ENCODE measurements at regions not wholly inside any gene's neighbourhood (a gene's known extent, or its start where the extent isn't known, plus 50 kb on each side); places are given as distances from the start of the nearest gene placed in this dataset.

DNA sequence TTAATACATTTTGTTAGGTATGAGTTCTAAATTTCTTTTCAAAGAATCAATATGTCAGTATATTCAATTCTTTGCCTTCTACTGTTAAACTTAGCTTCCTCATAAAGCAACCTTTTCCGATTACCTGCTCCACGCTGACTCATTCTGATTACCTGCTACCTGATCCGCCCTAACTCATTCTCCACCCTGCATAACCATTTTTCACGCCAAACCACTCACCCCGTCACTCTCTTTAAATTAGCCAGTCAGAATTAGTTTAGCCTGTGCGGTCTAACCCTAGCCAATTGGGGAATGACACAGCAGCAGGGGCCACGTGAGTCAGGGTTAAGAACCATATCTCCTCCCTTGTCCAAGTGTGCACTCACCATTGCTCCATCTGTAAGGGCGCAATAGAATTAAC is 72.2 kb upstream of the FICD start:
- no peak for DNase-seq (ENCODE audit: low spot score in 2 of 2)
- TF ChIP-seq POLR2A (IDR thresholded peaks at IDR 0.05) = no peak
- no peak for TF ChIP-seq CTCF (IDR thresholded peaks at IDR 0.05)
- H3K4me3 ChIP-seq (ENCODE audit: low read depth, poor library complexity, severe bottlenecking) = no peak overlapping the region
- intact Hi-C loops (cut with DNase I; ENCODE audit: low total_unique reads) = no loop called here
- WGBS, 2 donors = 53 to 61% methylated on average over 8 of the region's 8 CpGs

- intact Hi-C loops (cut with DNase I; ENCODE audit: low total_unique reads) = no loop called here
Measured at GRCh38 chr12:108442067-108442466, 73.0 kb upstream of the FICD start.

GRCh38 chr12:108441549-108441948 is 73.5 kb upstream of the FICD start:
- TF ChIP-seq POLR2A (IDR thresholded peaks at IDR 0.05) (no peak), CTCF (IDR thresholded peaks at IDR 0.05) (no peak)
- no peak overlapping the region for H3K4me3 ChIP-seq (ENCODE audit: low read depth, poor library complexity, severe bottlenecking)
- intact Hi-C loops (cut with DNase I; ENCODE audit: low total_unique reads) = no loop called here
- DNase-seq (ENCODE audit: low spot score in 2 of 2) = no peak
- 62 to 71% methylated on average over 4 of the region's 4 CpGs for WGBS, 2 donors

More at GRCh38 chr12:108442067-108442466, 73.0 kb upstream of the FICD start:
- H3K4me3 ChIP-seq (ENCODE audit: low read depth, poor library complexity, severe bottlenecking) = no peak overlapping the region
- TF ChIP-seq POLR2A (IDR thresholded peaks at IDR 0.05) (no peak), CTCF (IDR thresholded peaks at IDR 0.05) (no peak)
- no peak for DNase-seq (ENCODE audit: low spot score in 2 of 2)
- WGBS, 2 donors = 2 to 8% methylated on average over 3 of the region's 3 CpGs

- WGBS, 2 donors = 91% methylated on average over 2 of the region's 2 CpGs
- no peak overlapping the region for H3K4me3 ChIP-seq (ENCODE audit: low read depth, poor library complexity, severe bottlenecking)
- no peak for DNase-seq (ENCODE audit: low spot score in 2 of 2)
- intact Hi-C loops (cut with DNase I; ENCODE audit: low total_unique reads) = no loop called here
- TF ChIP-seq POLR2A (IDR thresholded peaks at IDR 0.05) = no peak
- no peak for TF ChIP-seq CTCF (IDR thresholded peaks at IDR 0.05)
Measured at GRCh38 chr12:108440736-108441135, 74.3 kb upstream of the FICD start.

- no peak overlapping the region for H3K4me3 ChIP-seq (ENCODE audit: low read depth, poor library complexity, severe bottlenecking)
- intact Hi-C loops (cut with DNase I; ENCODE audit: low total_unique reads) = no loop called here
- no peak for DNase-seq (ENCODE audit: low spot score in 2 of 2)
- TF ChIP-seq CTCF (IDR thresholded peaks at IDR 0.05) (no peak), POLR2A (IDR thresholded peaks at IDR 0.05) (no peak)
- 85 to 95% methylated on average over 1 of the region's 1 CpG for WGBS, 2 donors
Measured at GRCh38 chr12:108438667-108439066, 76.4 kb upstream of the FICD start.

- TF ChIP-seq CTCF (IDR thresholded peaks at IDR 0.05) (no peak), POLR2A (IDR thresholded peaks at IDR 0.05) (no peak)
- no peak for DNase-seq (ENCODE audit: low spot score in 2 of 2)
- 82 to 90% methylated on average over 8 of the region's 8 CpGs for WGBS, 2 donors
- no peak overlapping the region for H3K4me3 ChIP-seq (ENCODE audit: low read depth, poor library complexity, severe bottlenecking)
- intact Hi-C loops (cut with DNase I; ENCODE audit: low total_unique reads) = no loop called here
Measured at GRCh38 chr12:108432423-108433121, 82.5 kb upstream of the FICD start.

Data from lower leg skin (tissue), 4 donors.